AG04449 (cell line): ENCODE measurements at regions not wholly inside any gene's neighbourhood (a gene's known extent, or its start where the extent isn't known, plus 50 kb on each side); places are given as distances from the start of the nearest gene placed in this dataset.
A peak's percentile ranks its signal among the peaks of the same experiment; 100 is the strongest.

Experiments used
- CTCF ChIA-PET: fragments of 350-600 bp; formaldehyde crosslinking; extraction: SDS; loops from one replicate; lab custom pipeline; 2021; ENCODE audit warnings: antibody characterized with exemption; lab: Yijun Ruan, JAX
- POLR2A ChIA-PET: fragments of 400-600, 350-600 bp; formaldehyde crosslinking; extraction: SDS; loops from one replicate; lab custom pipeline; 2020; ENCODE audit warnings: antibody characterized with exemption, inconsistent platforms; lab: Yijun Ruan, JAX
- DNase-seq: peaks from one replicate; pipeline ENCODE4 v3.0.0-alpha.2; 2010; ENCODE audit warnings: low read depth, low spot score
- H3K4me3 ChIP-seq: 2 replicates; pipeline ENCODE4 v1.5.1; 2011; ENCODE audit warnings: low read depth, mild to moderate bottlenecking, control low read depth, low read length
- TF ChIP-seq, protein P1 (sequence below): IDR thresholded peaks from one replicate; pipeline ENCODE4 v1.5.1; 2011; ENCODE audit warnings: mild to moderate bottlenecking, moderate library complexity, low read length, control low read depth, inconsistent platforms; ENCODE audit not compliant: insufficient read depth; ENCODE audit errors: missing control alignments

DNA sequence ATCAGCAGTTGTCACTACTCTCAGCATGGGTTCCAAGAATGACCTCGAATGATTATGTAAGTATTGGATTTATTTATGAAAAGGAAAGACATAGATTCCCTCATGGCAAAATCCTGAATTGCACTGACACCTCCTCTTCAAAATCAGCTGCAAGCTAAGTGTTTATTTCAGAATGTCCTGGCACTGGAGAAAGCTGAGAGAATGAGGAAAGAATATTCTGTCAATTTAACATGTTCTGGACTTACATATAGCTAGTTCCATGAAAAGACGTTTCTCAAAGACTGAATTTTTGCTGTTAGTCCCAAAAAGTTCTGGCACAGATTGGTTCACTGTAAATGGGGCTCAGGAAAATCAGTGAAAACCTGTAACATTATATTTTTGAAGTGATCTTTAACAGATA is 120.3 kb downstream of the NREP start:
- TF ChIP-seq, protein P1, sequence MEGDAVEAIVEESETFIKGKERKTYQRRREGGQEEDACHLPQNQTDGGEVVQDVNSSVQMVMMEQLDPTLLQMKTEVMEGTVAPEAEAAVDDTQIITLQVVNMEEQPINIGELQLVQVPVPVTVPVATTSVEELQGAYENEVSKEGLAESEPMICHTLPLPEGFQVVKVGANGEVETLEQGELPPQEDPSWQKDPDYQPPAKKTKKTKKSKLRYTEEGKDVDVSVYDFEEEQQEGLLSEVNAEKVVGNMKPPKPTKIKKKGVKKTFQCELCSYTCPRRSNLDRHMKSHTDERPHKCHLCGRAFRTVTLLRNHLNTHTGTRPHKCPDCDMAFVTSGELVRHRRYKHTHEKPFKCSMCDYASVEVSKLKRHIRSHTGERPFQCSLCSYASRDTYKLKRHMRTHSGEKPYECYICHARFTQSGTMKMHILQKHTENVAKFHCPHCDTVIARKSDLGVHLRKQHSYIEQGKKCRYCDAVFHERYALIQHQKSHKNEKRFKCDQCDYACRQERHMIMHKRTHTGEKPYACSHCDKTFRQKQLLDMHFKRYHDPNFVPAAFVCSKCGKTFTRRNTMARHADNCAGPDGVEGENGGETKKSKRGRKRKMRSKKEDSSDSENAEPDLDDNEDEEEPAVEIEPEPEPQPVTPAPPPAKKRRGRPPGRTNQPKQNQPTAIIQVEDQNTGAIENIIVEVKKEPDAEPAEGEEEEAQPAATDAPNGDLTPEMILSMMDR, result no peak
- no peak for DNase-seq
- POLR2A ChIA-PET, result no interaction called here
- CTCF ChIA-PET, result no interaction called here
- H3K4me3 ChIP-seq, result no peak overlapping the region

DNA sequence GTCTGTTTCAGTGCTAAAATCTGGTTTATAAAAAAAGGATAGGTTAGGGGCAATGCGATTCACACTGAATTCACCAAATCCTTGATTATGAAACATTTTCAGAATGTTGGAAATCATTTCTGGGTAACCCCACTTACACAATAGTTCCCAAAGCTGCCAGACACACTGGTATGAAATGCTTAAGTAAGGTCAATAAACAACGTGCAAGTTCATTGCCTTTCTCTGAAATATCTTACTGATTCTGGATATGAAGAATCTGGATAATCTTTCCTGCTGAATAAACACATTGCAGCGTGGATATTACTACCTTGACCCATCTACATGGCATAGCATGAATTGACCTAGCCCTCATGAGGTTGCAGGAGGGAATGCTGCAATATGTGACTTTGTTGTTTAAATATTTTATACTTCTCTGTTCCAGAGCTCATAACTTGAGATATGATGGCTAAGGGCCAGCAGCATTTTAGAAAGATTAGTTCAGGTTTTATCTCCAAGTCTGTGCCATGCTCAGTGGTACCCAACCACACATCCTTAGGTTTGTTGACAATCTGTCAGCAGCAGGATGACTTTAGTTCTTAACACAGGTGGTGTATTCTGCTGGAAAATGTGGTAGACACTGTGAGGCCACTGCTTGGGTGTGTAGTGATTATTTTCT is 121.0 kb downstream of the NREP start:
- H3K4me3 ChIP-seq, result no peak overlapping the region
- peak; percentile 34 for DNase-seq
- TF ChIP-seq, protein P1, result no peak
- POLR2A ChIA-PET, result interaction anchor here (0.7 kb wide), 1 partner anchor 104 kb away, joined by 3 read pairs; no protein-coding TSS in a partner anchor
- CTCF ChIA-PET, result interaction anchor here (1.7 kb wide), 1 partner anchor 11 kb away, joined by 6 read pairs; no protein-coding TSS in a partner anchor

DNA sequence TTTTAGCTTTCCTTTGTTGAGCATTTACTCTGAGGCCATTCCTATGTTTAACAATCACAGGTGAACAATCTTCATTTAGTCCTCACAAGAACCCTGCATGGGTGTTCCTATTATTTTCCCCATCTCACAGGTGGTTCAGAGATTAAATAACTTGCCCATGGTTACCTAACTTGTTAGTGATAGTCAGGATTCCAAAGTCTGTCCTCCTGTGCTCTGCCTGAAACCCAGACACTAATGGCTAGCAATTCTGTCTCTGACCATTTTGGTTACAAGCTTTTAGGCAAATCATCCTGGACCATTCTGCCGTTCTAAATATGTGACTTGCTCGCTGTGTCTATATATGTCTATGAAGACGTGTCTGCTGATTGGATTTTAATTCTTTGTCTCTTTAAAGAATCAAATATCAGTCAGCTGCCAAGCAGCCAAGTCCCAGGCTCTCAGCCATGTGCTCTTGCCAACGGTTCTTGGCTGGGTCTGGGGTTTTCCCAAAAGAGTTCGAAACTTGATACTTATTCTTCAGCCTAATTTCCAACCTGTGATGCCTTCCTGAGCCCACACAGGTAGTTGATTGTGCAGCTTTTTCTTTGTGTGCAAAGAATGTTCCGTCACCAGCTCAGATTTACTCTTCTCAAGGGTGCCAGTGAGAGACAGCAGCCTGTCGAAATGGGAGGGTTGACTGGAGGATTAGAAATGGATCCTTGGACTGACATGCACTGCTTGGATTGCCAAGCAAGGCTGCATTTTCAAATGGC is 121.7 kb downstream of the NREP start:
- no peak overlapping the region for H3K4me3 ChIP-seq
- no peak for DNase-seq
- POLR2A ChIA-PET, result interaction anchor here (0.7 kb wide), 1 partner anchor 105 kb away, joined by 3 read pairs; no protein-coding TSS in a partner anchor
- TF ChIP-seq, protein P1, result no peak
- CTCF ChIA-PET, result interaction anchor here (1.7 kb wide), 1 partner anchor 12 kb away, joined by 6 read pairs; no protein-coding TSS in a partner anchor

DNA sequence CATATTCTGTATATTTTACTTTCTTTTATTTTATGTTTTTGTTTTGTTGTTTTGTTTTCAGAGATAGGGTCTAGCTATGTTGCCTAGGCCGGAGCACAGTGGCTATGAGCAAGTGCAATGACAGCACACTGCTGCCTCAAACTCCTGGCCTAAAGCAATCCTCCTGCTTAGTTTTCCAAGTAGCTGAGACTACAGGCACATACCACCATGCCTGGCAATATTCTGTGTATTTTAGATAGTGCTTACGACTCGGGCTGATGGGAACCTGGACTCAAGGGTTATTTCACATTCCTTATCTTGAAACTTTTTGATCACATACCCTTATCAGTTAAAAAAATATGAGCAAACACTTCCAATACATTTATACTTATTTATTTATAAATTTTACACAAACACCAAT is 119.0 kb upstream of the STARD4 start:
- ChIA-PET CTCF (interaction anchor here (1.1 kb wide), 1 partner anchor 81 kb away, joined by 3 read pairs; no protein-coding TSS in a partner anchor), POLR2A (no interaction called here)
- no peak overlapping the region for H3K4me3 ChIP-seq
- TF ChIP-seq, protein P1, result no peak
- DNase-seq, result no peak

DNA sequence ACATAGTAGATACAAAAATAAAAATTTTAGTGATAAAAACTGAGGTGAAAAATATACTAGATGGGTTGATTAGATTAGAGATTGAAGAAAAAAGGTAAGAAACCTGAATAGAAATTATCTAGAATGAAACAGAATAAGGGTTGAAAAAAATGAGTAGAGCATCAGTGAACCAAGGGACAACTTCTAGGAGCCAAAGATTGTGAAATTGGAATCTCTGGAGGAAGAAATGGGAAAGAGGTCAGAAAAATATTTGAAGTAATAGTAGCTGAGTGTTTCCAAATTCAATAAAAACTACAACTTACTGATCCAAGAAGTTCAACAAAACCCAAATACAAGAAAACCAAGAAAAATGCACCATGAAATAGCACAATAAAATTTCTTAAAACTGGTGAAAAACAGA is 116.6 kb upstream of the STARD4 start:
- POLR2A ChIA-PET, result no interaction called here
- TF ChIP-seq, protein P1, result no peak
- DNase-seq, result no peak
- H3K4me3 ChIP-seq, result no peak overlapping the region
- CTCF ChIA-PET, result no interaction called here

DNA sequence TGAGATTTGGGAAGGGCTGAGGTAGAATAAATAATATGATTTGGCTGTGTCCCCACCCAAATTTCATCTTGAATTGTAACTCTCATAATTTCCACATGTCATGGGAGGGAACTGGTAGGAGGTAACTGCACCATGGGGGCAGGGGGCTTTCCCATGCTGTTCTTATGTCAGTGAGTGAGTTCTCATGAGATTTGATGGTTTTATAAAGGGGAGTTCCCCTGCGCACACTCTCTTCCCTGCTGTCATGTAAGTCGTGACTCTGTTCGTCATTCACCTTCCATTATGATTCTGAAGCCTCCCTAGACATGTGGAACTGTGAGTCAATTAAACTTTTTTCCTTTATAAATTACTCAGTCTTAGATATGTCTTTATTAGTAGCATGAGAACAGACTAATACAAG is 115.5 kb upstream of the STARD4 start:
- ChIA-PET POLR2A (no interaction called here), CTCF (no interaction called here)
- H3K4me3 ChIP-seq, result no peak overlapping the region
- DNase-seq, result no peak
- TF ChIP-seq, protein P1, result no peak
